Inflammatory macrophage (primary cell): ENCODE measurements at regions not wholly inside any gene's neighbourhood (a gene's known extent, or its start where the extent isn't known, plus 50 kb on each side); places are given as distances from the start of the nearest gene placed in this dataset.
A peak's percentile ranks its signal among the peaks of the same experiment; 100 is the strongest.

ENCODE experiments used
- DNase-seq, 2 donors: peaks; one replicate each; pipeline ENCODE4 v3.0.0-alpha.2; 2020 to 2022

DNA sequence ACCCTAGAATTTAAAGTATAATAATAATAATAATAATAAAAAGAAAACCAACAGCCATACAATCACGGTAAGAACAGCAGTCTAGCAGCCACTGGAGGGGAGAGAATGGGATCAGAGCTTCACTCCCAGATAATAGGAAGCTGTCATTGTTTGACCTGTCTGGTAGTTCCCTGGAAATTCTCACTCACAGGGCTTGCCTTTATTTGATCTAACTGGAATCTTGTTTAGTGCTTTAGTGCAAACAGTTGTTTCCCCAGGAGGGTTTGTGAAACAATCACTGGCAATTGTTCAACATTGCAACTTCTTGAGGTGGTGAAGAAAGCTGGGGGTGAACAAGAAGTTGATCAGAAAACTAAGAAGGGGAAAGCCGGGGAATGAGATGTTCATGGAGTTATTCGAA, 68.7 kb upstream of the PTCSC3 start:
- DNase-seq, result no peak

GRCh38 chr14:36243183-36243582, 66.7 kb upstream of the PTCSC3 start:
- no peak for DNase-seq

- DNase-seq, result peak in 1 of 2 donors; percentile 9
These were observed 64.7 kb upstream of the PTCSC3 start for GRCh38 chr14:36241183-36241582.

GRCh38 chr14:36238666-36239363, 62.3 kb upstream of the PTCSC3 start:
- DNase-seq, result peak; percentile 85 to 89

GRCh38 chr14:36233217-36233616, 56.7 kb upstream of the PTCSC3 start:
- DNase-seq, result no peak

- no peak for DNase-seq
These were observed 52.7 kb upstream of the PTCSC3 start for GRCh38 chr14:36229262-36229661.

DNA sequence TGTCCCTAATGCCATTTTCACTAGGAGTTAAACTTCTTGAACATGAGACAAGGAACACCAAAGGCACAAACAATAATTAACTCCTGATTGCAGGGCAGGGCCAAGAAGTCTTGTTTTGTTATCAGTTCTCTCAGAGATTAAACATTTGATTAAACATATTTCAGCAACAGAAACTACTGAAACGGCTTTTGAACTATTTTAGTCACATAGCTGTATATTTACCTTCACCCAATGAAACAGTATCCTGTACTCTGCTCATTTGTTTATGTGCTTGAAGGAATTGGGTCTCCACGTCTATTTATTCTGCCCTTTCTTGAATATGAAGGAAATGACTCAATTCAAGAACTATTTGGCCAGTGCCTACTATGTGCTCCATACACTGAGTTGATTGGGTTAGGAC, 51.3 kb upstream of the PTCSC3 start:
- no peak for DNase-seq

DNA sequence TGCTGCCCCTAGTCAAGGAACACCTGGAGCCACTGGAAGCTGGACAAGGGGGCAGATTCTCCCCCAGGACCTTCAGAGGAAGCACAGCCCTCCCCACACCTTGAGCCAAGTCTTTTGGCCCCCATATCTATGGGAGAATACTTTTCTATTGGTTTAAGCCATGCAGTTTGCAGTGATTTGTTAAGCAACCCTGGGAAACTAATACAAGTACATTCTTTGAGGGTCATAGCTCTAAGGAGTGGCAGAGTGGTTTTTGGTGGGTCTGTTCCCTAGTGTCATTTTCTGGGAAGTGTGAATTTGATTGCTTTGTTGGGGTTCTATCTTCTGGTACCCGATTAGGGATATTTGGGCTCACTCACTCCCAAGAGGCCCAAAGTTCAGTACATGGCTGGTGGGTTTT, 50.8 kb upstream of the PTCSC3 start:
- DNase-seq, result no peak
